HEK293 (cell line): ENCODE measurements at regions not wholly inside any gene's neighbourhood (a gene's known extent, or its start where the extent isn't known, plus 50 kb on each side); places are given as distances from the start of the nearest gene placed in this dataset.

Experiments
- CTCF ChIA-PET: fragments of 350-600 bp; formaldehyde crosslinking; extraction: SDS; loops from one replicate; lab custom pipeline; 2021; ENCODE audit warnings: antibody characterized with exemption; lab: Yijun Ruan, JAX
- POLR2A ChIA-PET: fragments of 300-600 bp; formaldehyde crosslinking; extraction: SDS; loops from one replicate; lab custom pipeline; 2020; ENCODE audit warnings: antibody characterized with exemption, inconsistent platforms; lab: Yijun Ruan, JAX
- H3K27ac ChIP-seq: fragments of 200-500 bp; sonication (Bioruptor generic); 2 replicates; pipeline ENCODE4 v1.5.1; 2014; ENCODE audit warnings: low read depth, low read length, control low read depth, inconsistent platforms; ENCODE audit errors: extremely low read depth
- H3K36me3 ChIP-seq, 2 experiments: fragments of 200-500 bp in 1 of 2; sonication (Bioruptor generic) in 1 of 2; 1 replicate in 1 of 2; 2 replicates in 1 of 2; pipeline ENCODE4 v1.5.1; 2014 to 2017; ENCODE audit warnings: inconsistent platforms in 2 of 2, low read length in 2 of 2; ENCODE audit not compliant: control insufficient read depth in 2 of 2, insufficient read depth in 1 of 2
- H3K4me1 ChIP-seq: fragments of 200-500 bp; sonication (Bioruptor generic); 2 replicates; pipeline ENCODE4 v1.5.1; 2014; ENCODE audit warnings: mild to moderate bottlenecking, low read length, inconsistent platforms; ENCODE audit not compliant: control insufficient read depth, insufficient read depth
- H3K4me3 ChIP-seq: 2 replicates; pipeline ENCODE4 v1.5.1; 2011; ENCODE audit warnings: low read depth, mild to moderate bottlenecking, control low read depth, low read length, moderate library complexity
- H3K9me3 ChIP-seq: fragments of 200-500 bp; sonication (Bioruptor generic); 2 replicates; pipeline ENCODE4 v1.5.1; 2014; ENCODE audit warnings: low read depth, low read length, inconsistent platforms; ENCODE audit not compliant: control insufficient read depth, insufficient read depth
- EGR2 ChIP-seq: fragments of 450-650 bp; formaldehyde crosslinking; IDR thresholded peaks from 2 replicates; pipeline ENCODE4 v1.5.1; 2016; ENCODE audit warnings: low read depth, missing biosample characterization, missing genetic modification characterization
- IKZF3 ChIP-seq: fragments of 450-650 bp; IDR thresholded peaks from 2 replicates; pipeline ENCODE4 v1.5.0; 2018; ENCODE audit warnings: missing biosample characterization, mild to moderate bottlenecking, missing genetic modification characterization, moderate library complexity
- PRDM1 ChIP-seq: fragments of 450-650 bp; formaldehyde crosslinking; IDR thresholded peaks from 2 replicates; pipeline ENCODE4; 2016; ENCODE audit warnings: missing biosample characterization, missing genetic modification characterization
- PRDM10 ChIP-seq: fragments of 450-650 bp; formaldehyde crosslinking; IDR thresholded peaks from 2 replicates; pipeline ENCODE4 v1.5.1; 2016; ENCODE audit warnings: missing biosample characterization, missing genetic modification characterization
- SCRT1 ChIP-seq: fragments of 450-650 bp; formaldehyde crosslinking; IDR thresholded peaks from 2 replicates; pipeline ENCODE4 v1.5.1; 2016; ENCODE audit warnings: missing biosample characterization, missing genetic modification characterization, borderline replicate concordance
- SETDB1 ChIP-seq: IDR thresholded peaks from one replicate; pipeline ENCODE4 v1.6.1; 2017; ENCODE audit warnings: mild to moderate bottlenecking, low read length, moderate library complexity, mixed read lengths; ENCODE audit not compliant: insufficient read length
- ZBTB26 ChIP-seq: fragments of 450-650 bp; formaldehyde crosslinking; optimal IDR thresholded peaks from 2 replicates; pipeline ENCODE3; 2016; ENCODE audit warnings: missing biosample characterization, mild to moderate bottlenecking, missing genetic modification characterization
- ZFHX2 ChIP-seq: fragments of 450-650 bp; formaldehyde crosslinking; conservative IDR thresholded peaks from 2 replicates; pipeline ENCODE4 v1.5.1; 2016; ENCODE audit warnings: missing biosample characterization, missing genetic modification characterization
- ZNF132 ChIP-seq: fragments of 450-650 bp; formaldehyde crosslinking; IDR thresholded peaks from 2 replicates; pipeline ENCODE4 v1.5.1; 2017; ENCODE audit warnings: missing biosample characterization, missing genetic modification characterization, borderline replicate concordance
- ZNF138 ChIP-seq: fragments of 450-650 bp; formaldehyde crosslinking; IDR thresholded peaks from 2 replicates; pipeline ENCODE4 v1.5.1; 2016; ENCODE audit warnings: missing biosample characterization, missing genetic modification characterization, borderline replicate concordance
- ZNF174 ChIP-seq: fragments of 450-650 bp; formaldehyde crosslinking; IDR thresholded peaks from 2 replicates; pipeline ENCODE4 v1.5.0; 2017; ENCODE audit warnings: missing biosample characterization, mild to moderate bottlenecking, missing genetic modification characterization
- ZNF18 ChIP-seq: fragments of 450-650 bp; formaldehyde crosslinking; IDR thresholded peaks from 2 replicates; pipeline ENCODE4 v1.5.1; 2016; ENCODE audit warnings: missing biosample characterization, missing genetic modification characterization
- ZNF184 ChIP-seq: fragments of 450-650 bp; IDR thresholded peaks from 2 replicates; pipeline ENCODE4 v1.5.1; 2018; ENCODE audit warnings: missing biosample characterization, mild to moderate bottlenecking, missing genetic modification characterization
- ZNF654 ChIP-seq: fragments of 450-650 bp; formaldehyde crosslinking; IDR thresholded peaks from 2 replicates; pipeline ENCODE4 v1.5.1; 2016; ENCODE audit warnings: low read depth, missing biosample characterization, missing genetic modification characterization
- ZNF664 ChIP-seq: fragments of 450-650 bp; formaldehyde crosslinking; IDR thresholded peaks from 2 replicates; pipeline ENCODE4 v1.5.1; 2016; ENCODE audit warnings: missing biosample characterization, missing genetic modification characterization
- ZNF776 ChIP-seq: fragments of 450-650 bp; formaldehyde crosslinking; IDR thresholded peaks from 2 replicates; pipeline ENCODE4 v1.5.0; 2017; ENCODE audit warnings: missing biosample characterization, missing genetic modification characterization, borderline replicate concordance
- ZNF792 ChIP-seq: fragments of 450-650 bp; formaldehyde crosslinking; IDR thresholded peaks from 2 replicates; pipeline ENCODE4 v1.5.1; 2016; ENCODE audit warnings: missing biosample characterization, missing genetic modification characterization
- ZSCAN4 ChIP-seq: fragments of 450-650 bp; formaldehyde crosslinking; IDR thresholded peaks from 2 replicates; pipeline ENCODE4 v1.5.1; 2017; ENCODE audit warnings: missing biosample characterization, missing genetic modification characterization

- peak; percentile 66 for TF ChIP-seq ZFHX2 (tag by site-specific recombination)
- peak; percentile 55 for TF ChIP-seq IKZF3 (tag by site-specific recombination)
- TF ChIP-seq ZNF792, result no peak
- TF ChIP-seq ZNF174 (tag by site-specific recombination), result no peak
- no peak for TF ChIP-seq ZNF18 (tag by site-specific recombination)
- TF ChIP-seq ZNF654, result peak; percentile 83
- TF ChIP-seq ZNF132 (tag by site-specific recombination), result no peak
- peak; percentile 42; the same call in 1 of the 2 replicates for TF ChIP-seq ZNF664
- TF ChIP-seq PRDM1 (tag by site-specific recombination), result peak; percentile 58; the same call in 1 of the 2 replicates
- TF ChIP-seq PRDM10 (tag by site-specific recombination), result no peak
- no peak for TF ChIP-seq SCRT1 (tag by site-specific recombination)
- no peak for TF ChIP-seq ZBTB26 (tag by site-specific recombination)
- TF ChIP-seq EGR2, result peak; percentile 62
- TF ChIP-seq ZNF138, result no peak
Observed at GRCh38 chr10:50937230-50937907, 51.9 kb upstream of the A1CF start (continued).

- POLR2A ChIA-PET, result no interaction called here
- TF ChIP-seq ZNF184 (no peak), ZSCAN4 (no peak), PRDM1 (tag by site-specific recombination) (no peak), EGR2 (no peak), SETDB1 (no peak), ZNF776 (no peak)
- no peaks in the 10 kb centered on the region for H3K4me1 ChIP-seq
- CTCF ChIA-PET, result no interaction called here
- no peaks in the 10 kb centered on the region for H3K9me3 ChIP-seq
- H3K27ac ChIP-seq, result no peak overlapping the region
- no peak overlapping the region for H3K4me3 ChIP-seq
- H3K36me3 ChIP-seq, result no peaks in the 10 kb centered on the region
Observed at GRCh38 chr10:50941629-50942028, 56.2 kb upstream of the A1CF start.
